GM13976 (cell line): ENCODE measurements at regions not wholly inside any gene's neighbourhood (a gene's known extent, or its start where the extent isn't known, plus 50 kb on each side); places are given as distances from the start of the nearest gene placed in this dataset.
"Not testable (repeated sequence)": the region's sequence is repeated elsewhere in the genome, so short reads cannot be mapped to it uniquely, and the experiment has no call there.

Experiments
- DNase-seq: peaks from one replicate; pipeline ENCODE4 v3.0.0; 2012; ENCODE audit warnings: low spot score
- in situ Hi-C: fragments of 300-500 bp; cut with MboI; formaldehyde crosslinking; loops from one replicate; pipeline ENCODE4 v1.12.0; 2022; ENCODE audit warnings: low sequenced_read_pairs, mixed read lengths, inconsistent platforms; ENCODE audit not compliant: unreplicated experiment
- TF ChIP-seq, protein P1 (sequence below): IDR thresholded peaks from 2 replicates; pipeline ENCODE4 v1.5.1; 2012; ENCODE audit warnings: borderline replicate concordance, mild to moderate bottlenecking; ENCODE audit not compliant: insufficient read depth; ENCODE audit errors: extremely low read depth, missing control alignments, control extremely low read depth

DNA sequence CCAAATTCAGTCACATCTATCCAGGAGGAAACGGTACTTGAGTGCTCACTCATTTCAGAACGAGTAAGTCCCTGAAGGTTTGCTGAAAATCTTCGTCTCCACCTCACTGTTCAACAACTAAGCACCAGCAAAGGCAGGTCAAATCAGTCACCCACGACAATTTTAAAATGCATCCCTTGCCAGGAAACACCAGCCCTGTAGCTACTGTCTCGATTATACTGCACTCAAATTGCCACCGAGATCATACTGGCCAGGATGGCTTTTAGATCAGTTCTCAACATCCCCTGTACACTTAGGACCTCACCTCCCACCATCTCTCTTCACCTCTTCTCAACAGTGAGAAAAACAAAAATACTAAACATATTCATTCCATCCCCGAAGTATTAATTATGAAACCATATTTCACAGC lies 298.6 kb downstream of the AGTPBP1 start:
- in situ Hi-C loops = no loop called here
- TF ChIP-seq, protein P1, sequence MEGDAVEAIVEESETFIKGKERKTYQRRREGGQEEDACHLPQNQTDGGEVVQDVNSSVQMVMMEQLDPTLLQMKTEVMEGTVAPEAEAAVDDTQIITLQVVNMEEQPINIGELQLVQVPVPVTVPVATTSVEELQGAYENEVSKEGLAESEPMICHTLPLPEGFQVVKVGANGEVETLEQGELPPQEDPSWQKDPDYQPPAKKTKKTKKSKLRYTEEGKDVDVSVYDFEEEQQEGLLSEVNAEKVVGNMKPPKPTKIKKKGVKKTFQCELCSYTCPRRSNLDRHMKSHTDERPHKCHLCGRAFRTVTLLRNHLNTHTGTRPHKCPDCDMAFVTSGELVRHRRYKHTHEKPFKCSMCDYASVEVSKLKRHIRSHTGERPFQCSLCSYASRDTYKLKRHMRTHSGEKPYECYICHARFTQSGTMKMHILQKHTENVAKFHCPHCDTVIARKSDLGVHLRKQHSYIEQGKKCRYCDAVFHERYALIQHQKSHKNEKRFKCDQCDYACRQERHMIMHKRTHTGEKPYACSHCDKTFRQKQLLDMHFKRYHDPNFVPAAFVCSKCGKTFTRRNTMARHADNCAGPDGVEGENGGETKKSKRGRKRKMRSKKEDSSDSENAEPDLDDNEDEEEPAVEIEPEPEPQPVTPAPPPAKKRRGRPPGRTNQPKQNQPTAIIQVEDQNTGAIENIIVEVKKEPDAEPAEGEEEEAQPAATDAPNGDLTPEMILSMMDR = no peak
- peak; percentile 17 for DNase-seq

- in situ Hi-C loops = no loop called here
- TF ChIP-seq, protein P1 = no peak
- DNase-seq = no peak
These were observed 302.0 kb downstream of the AGTPBP1 start for GRCh38 chr9:85439791-85440190.

DNA sequence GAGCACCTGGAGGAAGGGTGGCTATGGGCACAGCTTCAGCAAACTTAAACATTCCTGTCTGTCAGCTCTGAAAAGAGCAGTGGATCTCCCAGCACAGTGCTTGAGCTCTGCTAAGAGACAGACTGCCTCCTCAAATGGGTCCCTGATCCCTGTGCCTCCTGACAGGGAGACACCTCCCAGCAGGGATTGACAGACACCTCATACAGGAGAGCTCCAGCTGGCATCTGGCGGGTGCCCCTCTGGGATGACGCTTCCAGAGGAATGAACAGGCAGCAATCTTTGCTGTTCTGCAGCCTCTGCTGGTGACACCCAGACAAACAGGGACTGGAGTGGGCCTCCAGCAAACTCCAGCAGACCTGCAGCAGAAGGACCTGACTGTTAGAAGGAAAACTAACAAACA lies 307.8 kb downstream of the AGTPBP1 start:
- in situ Hi-C loops, DNase-seq: not testable (repeated sequence)

DNA sequence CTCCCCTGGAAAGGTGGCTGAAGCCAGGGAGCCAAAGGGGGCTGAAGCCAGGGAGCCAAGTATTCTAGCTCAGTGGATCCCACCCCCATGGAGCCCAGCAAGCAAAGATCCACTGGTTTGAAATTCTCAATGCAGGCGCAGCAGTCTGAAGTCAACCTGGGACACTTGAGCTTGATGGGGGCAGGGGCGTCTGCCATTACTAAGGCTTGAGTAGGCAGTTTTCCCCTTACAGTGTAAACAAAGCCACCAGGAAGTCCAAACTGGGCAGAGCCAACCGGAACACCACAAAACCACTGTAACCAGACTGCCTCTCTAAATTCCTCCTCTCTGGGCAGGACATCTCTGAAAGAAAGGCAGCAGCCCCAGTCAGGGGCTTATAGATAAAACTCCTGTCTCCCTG lies 308.2 kb downstream of the AGTPBP1 start:
- in situ Hi-C loops, DNase-seq: not testable (repeated sequence)

DNA sequence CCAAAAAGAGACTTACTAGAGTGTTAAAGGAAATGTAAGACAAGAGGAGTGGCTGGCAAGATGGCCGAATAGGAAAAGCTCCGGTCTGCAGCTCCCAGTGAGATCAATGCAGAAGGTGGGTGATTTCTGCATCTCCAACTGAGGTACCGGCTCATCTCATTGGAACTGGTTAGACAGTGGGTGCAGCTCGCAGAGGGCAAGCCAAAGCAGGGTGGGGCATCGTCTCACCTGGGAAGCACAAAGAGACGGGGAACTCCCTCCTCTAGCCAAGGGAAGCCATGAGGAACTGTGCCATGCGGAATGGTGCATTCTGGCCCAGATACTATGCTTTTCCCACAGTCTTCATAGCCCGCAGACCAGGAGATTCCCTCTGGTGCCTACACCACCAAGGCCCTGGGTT lies 308.7 kb downstream of the AGTPBP1 start:
- in situ Hi-C loops = no loop called here
- TF ChIP-seq, protein P1 = no peak
- no peak for DNase-seq

GRCh38 chr9:85432599-85432998 lies 309.2 kb downstream of the AGTPBP1 start:
- TF ChIP-seq, protein P1 = no peak
- in situ Hi-C loops = no loop called here

GRCh38 chr9:85431339-85432102 lies 310.2 kb downstream of the AGTPBP1 start:
- TF ChIP-seq, protein P1 = no peak
- DNase-seq = no peak
- in situ Hi-C loops = no loop called here

More at GRCh38 chr9:85432599-85432998, 309.2 kb downstream of the AGTPBP1 start:
- no peak for DNase-seq
